CD4-positive, alpha-beta T cell (primary cell): ENCODE measurements at regions not wholly inside any gene's neighbourhood (a gene's known extent, or its start where the extent isn't known, plus 50 kb on each side); places are given as distances from the start of the nearest gene placed in this dataset.

Experiments used
- ATAC-seq: fragments of 200-7000 bp; cut with Tn5 transposase; one replicate; pipeline ENCODE4 v1.10.0; 2022; ENCODE audit warnings: mild to moderate bottlenecking; ENCODE audit not compliant: poor library complexity
- CTCF ChIA-PET: fragments of 350-600 bp; sonication (Branson Sonifier 250); formaldehyde crosslinking; loops from one replicate; lab custom pipeline; 2021; ENCODE audit warnings: antibody characterized with exemption, inconsistent platforms; lab: Charles Lee
- POLR2A ChIA-PET: fragments of 350-600 bp; sonication (Branson Sonifier 250); formaldehyde crosslinking; loops from one replicate; lab custom pipeline; 2021; ENCODE audit warnings: antibody characterized with exemption, inconsistent platforms; lab: Charles Lee
- DNase-seq, 14 experiments: peaks; one replicate each; pipeline ENCODE4 v3.0.0-alpha.2; 2013 to 2020; ENCODE audit warnings: mixed read lengths in 2 of 14
- H3K27ac ChIP-seq, 2 donors: one replicate each; pipeline versions ENCODE4 v1.5.1 to v1.7.0; 2013; ENCODE audit warnings: low read length in 2 of 2, low read depth in 1 of 2, mild to moderate bottlenecking in 1 of 2
- H3K27me3 ChIP-seq, 2 experiments: 1 replicate in 1 of 2; 2 replicates in 1 of 2; pipeline versions ENCODE4 v1.6.1 to v1.7.0; 2013; ENCODE audit warnings: low read length in 2 of 2, control low read depth in 1 of 2, mild to moderate bottlenecking in 1 of 2, moderate library complexity in 1 of 2; ENCODE audit not compliant: insufficient read depth in 2 of 2, control insufficient read depth in 1 of 2
- H3K36me3 ChIP-seq: one replicate; pipeline ENCODE4 v1.6.1; 2013; ENCODE audit warnings: low read length, control low read depth; ENCODE audit not compliant: insufficient read depth
- H3K4me1 ChIP-seq: one replicate; pipeline ENCODE4 v1.6.1; 2013; ENCODE audit warnings: low read length, control low read depth; ENCODE audit not compliant: insufficient read depth
- H3K4me3 ChIP-seq: one replicate; pipeline ENCODE4 v1.5.1; 2013; ENCODE audit warnings: mild to moderate bottlenecking, low read length, moderate library complexity
- H3K9me3 ChIP-seq, 2 experiments: 1 replicate in 1 of 2; 2 replicates in 1 of 2; pipeline versions ENCODE4 v1.6.1 to v1.7.0; 2013; ENCODE audit warnings: low read length in 2 of 2, mild to moderate bottlenecking in 2 of 2, control low read depth in 1 of 2, moderate library complexity in 1 of 2; ENCODE audit not compliant: control insufficient read depth in 1 of 2, insufficient read depth in 1 of 2
- H3K27ac Mint-ChIP-seq: one replicate; pipeline ENCODE4 v1.8.0; 2020; ENCODE audit warnings: mixed read lengths
- H3K27me3 Mint-ChIP-seq: one replicate; pipeline ENCODE4 v1.8.0; 2021; ENCODE audit warnings: mixed read lengths
- H3K36me3 Mint-ChIP-seq: one replicate; pipeline ENCODE4 v1.8.0; 2021; ENCODE audit warnings: low read depth, mixed read lengths
- H3K4me1 Mint-ChIP-seq: one replicate; pipeline ENCODE4 v1.8.0; 2021; ENCODE audit warnings: low read depth, mixed read lengths
- H3K4me3 Mint-ChIP-seq: one replicate; pipeline ENCODE4 v1.8.0; 2020; ENCODE audit warnings: mild to moderate bottlenecking, mixed read lengths
- H3K9me3 Mint-ChIP-seq: one replicate; pipeline ENCODE4 v1.8.0; 2020; ENCODE audit warnings: mixed read lengths
- intact Hi-C, 2 experiments: fragments of 100-400 bp; cut with DNase I in 1 of 2; cut with micrococcal nuclease in 1 of 2; formaldehyde crosslinking; loops; one replicate each; pipeline versions ENCODE4 v1.15.1 to v1.9.0; 2023 to 2025; cut with DNase I, micrococcal nuclease
- TF ChIP-seq, protein P1 (sequence below): fragments of 200-600 bp; IDR thresholded peaks from one replicate; pipeline ENCODE4 v1.8.0; 2022; ENCODE audit warnings: antibody characterized with exemption, mild to moderate bottlenecking

DNA sequence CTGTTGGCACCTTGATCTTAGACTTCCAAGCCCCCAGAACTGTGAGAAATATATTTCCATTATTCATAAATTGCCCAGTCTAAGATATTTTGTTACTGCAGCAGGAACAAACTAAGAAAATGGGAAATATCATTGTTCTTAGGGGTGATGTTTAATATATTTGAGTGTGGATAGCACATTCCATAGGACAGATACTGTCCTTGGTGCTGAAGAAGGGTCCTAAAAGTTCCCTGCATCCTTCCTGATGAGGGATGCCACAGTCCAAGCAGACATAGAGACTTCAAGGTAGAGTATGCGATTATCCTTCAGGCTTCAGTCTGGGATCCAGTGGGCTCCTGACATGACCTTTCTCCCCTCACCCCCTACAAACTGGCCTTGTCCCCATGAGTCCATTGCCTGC lies 689.0 kb downstream of the TDRD15 start:
- no peak overlapping the region for H3K4me3 Mint-ChIP-seq
- Histone ChIP-seq H3K4me1 (no peaks in the 10 kb centered on the region), H3K4me3 (no peak overlapping the region), H3K27ac (no peak overlapping the region), H3K36me3 (no peaks in the 10 kb centered on the region), H3K9me3 (no peaks in the 10 kb centered on the region), H3K27me3 (no peaks in the 10 kb centered on the region)
- intact Hi-C loops: no loop called here
- ATAC-seq (no peak), DNase-seq (no peak)
- no peak overlapping the region for H3K27ac Mint-ChIP-seq
- TF ChIP-seq, protein P1, sequence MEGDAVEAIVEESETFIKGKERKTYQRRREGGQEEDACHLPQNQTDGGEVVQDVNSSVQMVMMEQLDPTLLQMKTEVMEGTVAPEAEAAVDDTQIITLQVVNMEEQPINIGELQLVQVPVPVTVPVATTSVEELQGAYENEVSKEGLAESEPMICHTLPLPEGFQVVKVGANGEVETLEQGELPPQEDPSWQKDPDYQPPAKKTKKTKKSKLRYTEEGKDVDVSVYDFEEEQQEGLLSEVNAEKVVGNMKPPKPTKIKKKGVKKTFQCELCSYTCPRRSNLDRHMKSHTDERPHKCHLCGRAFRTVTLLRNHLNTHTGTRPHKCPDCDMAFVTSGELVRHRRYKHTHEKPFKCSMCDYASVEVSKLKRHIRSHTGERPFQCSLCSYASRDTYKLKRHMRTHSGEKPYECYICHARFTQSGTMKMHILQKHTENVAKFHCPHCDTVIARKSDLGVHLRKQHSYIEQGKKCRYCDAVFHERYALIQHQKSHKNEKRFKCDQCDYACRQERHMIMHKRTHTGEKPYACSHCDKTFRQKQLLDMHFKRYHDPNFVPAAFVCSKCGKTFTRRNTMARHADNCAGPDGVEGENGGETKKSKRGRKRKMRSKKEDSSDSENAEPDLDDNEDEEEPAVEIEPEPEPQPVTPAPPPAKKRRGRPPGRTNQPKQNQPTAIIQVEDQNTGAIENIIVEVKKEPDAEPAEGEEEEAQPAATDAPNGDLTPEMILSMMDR: no peak
- POLR2A ChIA-PET: no interaction called here
- no peaks in the 10 kb centered on the region for H3K36me3 Mint-ChIP-seq
- CTCF ChIA-PET: no interaction called here
- H3K4me1 Mint-ChIP-seq: no peaks in the 10 kb centered on the region
- no peaks in the 10 kb centered on the region for H3K27me3 Mint-ChIP-seq
- no peaks in the 10 kb centered on the region for H3K9me3 Mint-ChIP-seq

DNA sequence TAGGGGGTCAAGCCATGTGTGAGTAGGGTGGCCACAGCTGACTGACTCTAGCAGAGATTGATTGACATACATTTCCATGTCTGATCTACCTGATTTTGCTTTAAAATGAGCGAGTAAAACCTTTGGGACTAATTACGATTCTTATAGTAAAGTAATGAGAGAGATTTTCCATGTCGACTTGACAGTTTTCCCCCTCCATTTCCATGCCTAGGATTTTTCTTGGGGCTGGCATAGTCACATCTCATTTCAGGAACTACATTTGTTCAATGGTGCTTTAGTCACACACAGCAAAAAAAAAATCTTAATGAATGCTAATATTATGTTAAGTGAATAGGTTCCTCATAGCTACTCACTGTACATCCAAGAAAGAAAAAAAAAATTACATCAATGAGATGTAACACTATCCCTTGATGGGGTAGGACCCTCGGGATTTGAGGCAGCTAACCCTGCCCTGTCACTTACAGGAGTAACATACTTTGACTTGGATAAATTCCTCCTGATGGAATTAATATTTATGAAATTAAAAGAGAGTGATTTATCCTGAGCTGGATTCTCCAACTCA lies 690.9 kb downstream of the TDRD15 start:
- POLR2A ChIA-PET: no interaction called here
- no peak overlapping the region for H3K4me3 ChIP-seq

DNA sequence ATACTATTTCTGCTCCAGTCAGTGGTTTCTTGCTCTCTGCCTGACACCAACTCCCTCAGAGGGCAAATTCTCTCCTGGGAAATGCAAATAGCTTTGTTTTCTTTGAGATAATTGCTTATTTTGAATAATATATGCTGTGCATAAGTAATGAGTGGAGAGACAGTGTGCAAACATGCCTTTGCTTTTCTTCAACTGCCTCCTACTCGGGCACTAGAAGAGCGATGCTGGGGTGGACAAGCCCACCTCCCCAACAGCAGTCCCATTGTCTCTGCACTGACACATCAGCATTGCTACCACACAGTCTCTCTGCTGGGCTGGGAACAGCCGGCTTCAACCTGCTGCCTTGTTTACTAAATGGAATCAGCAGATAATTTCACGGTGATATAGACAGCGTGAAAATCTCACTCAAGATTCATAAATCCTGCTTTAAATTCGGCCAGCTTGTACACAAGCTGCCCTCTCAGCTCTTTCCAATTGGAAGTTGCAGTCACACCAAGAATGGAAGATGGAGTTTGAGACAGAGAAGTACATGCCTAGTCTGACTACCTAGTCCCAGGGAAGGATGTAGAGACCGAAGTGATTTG lies 694.5 kb downstream of the TDRD15 start:
- Mint-ChIP-seq H3K27ac (no peak overlapping the region), H3K9me3 (no peaks in the 10 kb centered on the region), H3K36me3 (no peaks in the 10 kb centered on the region), H3K27me3 (no peaks in the 10 kb centered on the region), H3K4me1 (no peaks in the 10 kb centered on the region), H3K4me3 (no peak overlapping the region)
- DNase-seq (no peak), ATAC-seq (no peak)
- ChIA-PET POLR2A (no interaction called here), CTCF (no interaction called here)
- intact Hi-C loops: no loop called here
- Histone ChIP-seq H3K9me3 (peaks cover 0 to 6% of the 10 kb centered on the region in 2 experiments), H3K27ac (no peak overlapping the region), H3K36me3 (no peaks in the 10 kb centered on the region), H3K27me3 (no peaks in the 10 kb centered on the region), H3K4me1 (no peaks in the 10 kb centered on the region), H3K4me3 (no peak overlapping the region)
- TF ChIP-seq, protein P1: no peak

More for the DNA sequence above, 690.9 kb downstream of the TDRD15 start:
- no peak for DNase-seq
- TF ChIP-seq, protein P1: no peak
- CTCF ChIA-PET: no interaction called here
- H3K27ac Mint-ChIP-seq: no peak overlapping the region
- H3K4me1 Mint-ChIP-seq: no peaks in the 10 kb centered on the region
- ATAC-seq: no peak
- Histone ChIP-seq H3K27me3 (no peaks in the 10 kb centered on the region), H3K36me3 (no peaks in the 10 kb centered on the region), H3K9me3 (peaks cover 0 to 6% of the 10 kb centered on the region in 2 experiments), H3K4me1 (no peaks in the 10 kb centered on the region), H3K27ac (no peak overlapping the region)
- no peaks in the 10 kb centered on the region for H3K9me3 Mint-ChIP-seq
- no peak overlapping the region for H3K4me3 Mint-ChIP-seq
- H3K36me3 Mint-ChIP-seq: no peaks in the 10 kb centered on the region
- no peaks in the 10 kb centered on the region for H3K27me3 Mint-ChIP-seq
- intact Hi-C loops: no loop called here
